Fibroblast of lung (primary cell): ENCODE measurements at regions not wholly inside any gene's neighbourhood (a gene's known extent, or its start where the extent isn't known, plus 50 kb on each side); places are given as distances from the start of the nearest gene placed in this dataset.
A peak's percentile ranks its signal among the peaks of the same experiment; 100 is the strongest.

Experiments used
- DNase-seq, 2 donors: peaks; one replicate each; pipeline versions ENCODE4 v3.0.0 to v3.0.0-alpha.2; 2010; ENCODE audit warnings: low read depth in 2 of 2
- H2AFZ ChIP-seq: 2 replicates; pipeline ENCODE4 v1.5.1; 2012; ENCODE audit warnings: low read length, control low read depth, inconsistent platforms
- H3K27ac ChIP-seq: 2 replicates; pipeline ENCODE4 v1.5.1; 2011; ENCODE audit warnings: low read length, control low read depth; ENCODE audit not compliant: insufficient read depth
- H3K27me3 ChIP-seq: 2 replicates; pipeline ENCODE4 v1.5.1; 2011; ENCODE audit warnings: mild to moderate bottlenecking, low read length; ENCODE audit not compliant: control insufficient read depth, insufficient read depth
- H3K36me3 ChIP-seq: 2 replicates; pipeline ENCODE4 v1.5.1; 2011; ENCODE audit warnings: low read length; ENCODE audit not compliant: control insufficient read depth, insufficient read depth
- H3K4me1 ChIP-seq: 2 replicates; pipeline ENCODE4 v1.5.1; 2011; ENCODE audit warnings: low read length; ENCODE audit not compliant: control insufficient read depth, insufficient read depth; ENCODE audit errors: extremely low read depth
- H3K4me2 ChIP-seq: 2 replicates; pipeline ENCODE4 v1.5.1; 2011; ENCODE audit warnings: low read length, control low read depth; ENCODE audit not compliant: insufficient read depth; ENCODE audit errors: extremely low read depth
- H3K4me3 ChIP-seq, 4 experiments: fragments of 200-600 bp in 1 of 4; sonication (generic) in 1 of 4; replicated peaks in 1 of 4; 2 replicates each; pipeline ENCODE4 v1.5.1; 2011 to 2016; ENCODE audit warnings: low read length in 4 of 4, low read depth in 3 of 4, mild to moderate bottlenecking in 3 of 4, control low read depth in 2 of 4, inconsistent platforms in 1 of 4, mixed read lengths in 1 of 4; ENCODE audit not compliant: insufficient read depth in 1 of 4; ENCODE audit errors: control extremely low read depth in 1 of 4
- H3K79me2 ChIP-seq: 2 replicates; pipeline ENCODE4 v1.5.1; 2012; ENCODE audit warnings: mild to moderate bottlenecking, low read length, inconsistent platforms; ENCODE audit not compliant: control insufficient read depth, insufficient read depth
- H3K9ac ChIP-seq: 2 replicates; pipeline ENCODE4 v1.5.1; 2011; ENCODE audit warnings: mild to moderate bottlenecking, low read length, control low read depth; ENCODE audit not compliant: insufficient read depth
- H3K9me3 ChIP-seq: 2 replicates; pipeline ENCODE4 v1.5.1; 2012; ENCODE audit warnings: low read depth, low read length; ENCODE audit not compliant: control insufficient read depth, insufficient read depth
- H4K20me1 ChIP-seq: 2 replicates; pipeline ENCODE4 v1.5.1; 2011; ENCODE audit warnings: low read length; ENCODE audit not compliant: control insufficient read depth, insufficient read depth; ENCODE audit errors: extremely low read depth
- EZH2 ChIP-seq: IDR thresholded peaks from 2 replicates; pipeline ENCODE4 v1.5.1; 2012; ENCODE audit warnings: low read length, control low read depth, mild to moderate bottlenecking; ENCODE audit errors: missing control alignments
- TF ChIP-seq, protein P1 (sequence below), 2 donors: IDR thresholded peaks in 1 of 2; conservative IDR thresholded peaks in 1 of 2; 1 replicate in 1 of 2; 2 replicates in 1 of 2; pipeline ENCODE4 v1.5.1; 2011 to 2012; ENCODE audit warnings: low read length in 2 of 2, control low read depth in 1 of 2, inconsistent platforms in 1 of 2, low read depth in 1 of 2, mild to moderate bottlenecking in 1 of 2

DNA sequence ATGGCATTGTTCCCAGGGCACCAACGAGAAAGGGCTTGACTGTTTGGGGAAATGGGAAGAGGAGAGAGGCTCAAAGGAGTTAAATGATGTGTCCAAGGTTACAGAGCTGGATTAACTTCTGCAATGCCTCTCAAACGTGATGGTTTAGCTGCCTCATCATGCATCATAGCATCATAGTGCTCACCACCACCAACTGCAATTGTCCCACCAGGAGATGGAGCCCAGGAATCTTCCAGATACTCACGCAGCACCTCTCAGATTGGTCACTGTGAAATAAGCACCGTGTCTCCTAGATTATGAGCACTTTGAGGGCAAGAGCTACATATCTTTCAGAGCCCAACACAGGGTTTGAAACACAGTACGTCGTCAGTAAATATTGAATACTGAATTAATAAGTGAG is 69.2 kb downstream of the PRSS23 start:
- no peaks in the 10 kb centered on the region for H3K27me3 ChIP-seq
- H3K9ac ChIP-seq, result no peak overlapping the region
- TF ChIP-seq, protein P1, sequence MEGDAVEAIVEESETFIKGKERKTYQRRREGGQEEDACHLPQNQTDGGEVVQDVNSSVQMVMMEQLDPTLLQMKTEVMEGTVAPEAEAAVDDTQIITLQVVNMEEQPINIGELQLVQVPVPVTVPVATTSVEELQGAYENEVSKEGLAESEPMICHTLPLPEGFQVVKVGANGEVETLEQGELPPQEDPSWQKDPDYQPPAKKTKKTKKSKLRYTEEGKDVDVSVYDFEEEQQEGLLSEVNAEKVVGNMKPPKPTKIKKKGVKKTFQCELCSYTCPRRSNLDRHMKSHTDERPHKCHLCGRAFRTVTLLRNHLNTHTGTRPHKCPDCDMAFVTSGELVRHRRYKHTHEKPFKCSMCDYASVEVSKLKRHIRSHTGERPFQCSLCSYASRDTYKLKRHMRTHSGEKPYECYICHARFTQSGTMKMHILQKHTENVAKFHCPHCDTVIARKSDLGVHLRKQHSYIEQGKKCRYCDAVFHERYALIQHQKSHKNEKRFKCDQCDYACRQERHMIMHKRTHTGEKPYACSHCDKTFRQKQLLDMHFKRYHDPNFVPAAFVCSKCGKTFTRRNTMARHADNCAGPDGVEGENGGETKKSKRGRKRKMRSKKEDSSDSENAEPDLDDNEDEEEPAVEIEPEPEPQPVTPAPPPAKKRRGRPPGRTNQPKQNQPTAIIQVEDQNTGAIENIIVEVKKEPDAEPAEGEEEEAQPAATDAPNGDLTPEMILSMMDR (conservative IDR thresholded peaks at IDR 0.05 in 1 of 2, IDR thresholded peaks at IDR 0.05 in 1 of 2; ENCODE audit: low read depth in 1 of 2, low read length in 2 of 2), result peak in 1 of 2 donors; percentile 3
- TF ChIP-seq EZH2, result no peak
- no peaks in the 10 kb centered on the region for H3K36me3 ChIP-seq
- H4K20me1 ChIP-seq, result no peaks in the 10 kb centered on the region
- no peaks in the 10 kb centered on the region for H3K79me2 ChIP-seq
- H2AFZ ChIP-seq, result peak overlapping the region; percentile 31
- no peak for DNase-seq
- no peaks in the 10 kb centered on the region for H3K4me1 ChIP-seq
- H3K27ac ChIP-seq, result no peak overlapping the region
- no peaks in the 10 kb centered on the region for H3K9me3 ChIP-seq
- no peak overlapping the region for H3K4me2 ChIP-seq
- H3K4me3 ChIP-seq, result no peak overlapping the region

DNA sequence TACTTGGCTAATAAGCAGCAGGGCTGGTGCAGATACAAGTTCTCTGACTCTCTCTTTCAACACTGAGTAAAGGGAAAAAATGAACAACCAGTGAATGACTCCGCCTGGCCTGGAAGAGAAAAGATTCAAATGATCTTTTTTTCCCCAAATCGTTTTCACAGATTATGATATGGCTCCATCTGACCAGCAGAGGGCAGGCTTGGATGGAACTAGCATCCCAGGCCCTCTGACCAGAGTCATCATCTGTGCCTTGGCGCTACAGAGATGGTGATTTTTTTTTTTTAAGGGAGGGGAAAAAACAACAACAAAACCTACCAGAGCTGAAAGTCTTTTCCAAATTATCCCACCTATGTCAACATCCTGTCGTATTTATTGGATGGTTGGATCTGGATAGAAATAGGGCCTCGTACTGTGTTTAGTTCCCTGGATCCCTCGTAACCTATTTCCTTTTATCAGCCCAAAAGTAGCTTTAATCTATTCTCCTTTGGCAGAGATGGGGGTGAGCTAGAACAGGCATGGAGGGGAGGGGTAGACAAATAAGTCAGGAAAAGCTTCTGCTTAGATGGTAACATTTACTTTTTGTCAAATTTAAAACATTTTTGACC is 69.7 kb downstream of the PRSS23 start:
- no peaks in the 10 kb centered on the region for H3K9me3 ChIP-seq
- no peaks in the 10 kb centered on the region for H4K20me1 ChIP-seq
- H3K9ac ChIP-seq, result no peak overlapping the region
- no peak overlapping the region for H3K4me2 ChIP-seq
- no peak overlapping the region for H3K27ac ChIP-seq
- peak; percentile 47 to 71 for DNase-seq
- no peaks in the 10 kb centered on the region for H3K36me3 ChIP-seq
- no peaks in the 10 kb centered on the region for H3K79me2 ChIP-seq
- no peaks in the 10 kb centered on the region for H3K4me1 ChIP-seq
- H3K4me3 ChIP-seq, result no peak overlapping the region
- peak overlapping the region; percentile 31 for H2AFZ ChIP-seq
- no peaks in the 10 kb centered on the region for H3K27me3 ChIP-seq
- TF ChIP-seq, protein P1 (conservative IDR thresholded peaks at IDR 0.05 in 1 of 2, IDR thresholded peaks at IDR 0.05 in 1 of 2; ENCODE audit: low read depth in 1 of 2, low read length in 2 of 2), result peak; percentile 74 to 78
- TF ChIP-seq EZH2, result no peak

- peak in 1 of 2 donors; percentile 9 for DNase-seq
- Histone ChIP-seq H3K27me3 (no peaks in the 10 kb centered on the region), H3K36me3 (no peaks in the 10 kb centered on the region), H3K4me2 (no peak overlapping the region), H3K9me3 (no peaks in the 10 kb centered on the region), H3K4me1 (no peaks in the 10 kb centered on the region), H4K20me1 (no peaks in the 10 kb centered on the region), H3K9ac (no peak overlapping the region), H3K4me3 (no peak overlapping the region), H2AFZ (no peak overlapping the region), H3K27ac (no peak overlapping the region), H3K79me2 (no peaks in the 10 kb centered on the region)
- TF ChIP-seq, protein P1 (conservative IDR thresholded peaks at IDR 0.05 in 1 of 2, IDR thresholded peaks at IDR 0.05 in 1 of 2; ENCODE audit: low read depth in 1 of 2, low read length in 2 of 2), result no peak
- TF ChIP-seq EZH2, result no peak
Measured at GRCh38 chr11:86873573-86874083, 73.3 kb downstream of the PRSS23 start.
